ENCODE measurements at regions not wholly inside any gene's neighbourhood (a gene's known extent, or its start where the extent isn't known, plus 50 kb on each side); places are given as distances from the start of the nearest gene placed in this dataset.

GRCh38 chr6:48412656-48413055 lies 301.7 kb upstream of the PTCHD4 start:
- H3K4me3 ChIP-seq (replicated peaks; ENCODE audit: low read depth, low read length): no peak overlapping the region
- DNase-seq (ENCODE audit: low read depth): no peak
- no peak for TF ChIP-seq CTCF (IDR thresholded peaks at IDR 0.05; ENCODE audit: low read length, missing control alignments)

GRCh38 chr6:48404927-48405326 lies 293.9 kb upstream of the PTCHD4 start:
- H3K4me3 ChIP-seq (replicated peaks; ENCODE audit: low read depth, low read length): no peak overlapping the region
- no peak for DNase-seq (ENCODE audit: low read depth)
- TF ChIP-seq CTCF (IDR thresholded peaks at IDR 0.05; ENCODE audit: low read length, missing control alignments): no peak

- no peak for DNase-seq (ENCODE audit: low read depth)
- no peak overlapping the region for H3K4me3 ChIP-seq (replicated peaks; ENCODE audit: low read depth, low read length)
- no peak for TF ChIP-seq CTCF (IDR thresholded peaks at IDR 0.05; ENCODE audit: low read length, missing control alignments)
These were observed 292.6 kb upstream of the PTCHD4 start for GRCh38 chr6:48403587-48403986.

- TF ChIP-seq CTCF (IDR thresholded peaks at IDR 0.05; ENCODE audit: low read length, missing control alignments): no peak
- H3K4me3 ChIP-seq (replicated peaks; ENCODE audit: low read depth, low read length): no peak overlapping the region
- DNase-seq (ENCODE audit: low read depth): no peak
These were observed 290.0 kb upstream of the PTCHD4 start for GRCh38 chr6:48401016-48401415.

GRCh38 chr6:48397887-48398286 lies 286.9 kb upstream of the PTCHD4 start:
- no peak overlapping the region for H3K4me3 ChIP-seq (replicated peaks; ENCODE audit: low read depth, low read length)
- DNase-seq (ENCODE audit: low read depth): no peak

GRCh38 chr6:48389146-48390043 lies 278.4 kb upstream of the PTCHD4 start:
- DNase-seq (ENCODE audit: low read depth): no peak
- no peak for TF ChIP-seq CTCF (IDR thresholded peaks at IDR 0.05; ENCODE audit: low read length, missing control alignments)
- H3K4me3 ChIP-seq (replicated peaks; ENCODE audit: low read depth, low read length): no peak overlapping the region

More at GRCh38 chr6:48397887-48398286, 286.9 kb upstream of the PTCHD4 start:
- TF ChIP-seq CTCF (IDR thresholded peaks at IDR 0.05; ENCODE audit: low read length, missing control alignments): no peak

- no peak for TF ChIP-seq CTCF (IDR thresholded peaks at IDR 0.05; ENCODE audit: low read length, missing control alignments)
- no peak for DNase-seq (ENCODE audit: low read depth)
- no peak overlapping the region for H3K4me3 ChIP-seq (replicated peaks; ENCODE audit: low read depth, low read length)
These were observed 277.0 kb upstream of the PTCHD4 start for GRCh38 chr6:48388044-48388443.
